H1 (cell line): ENCODE measurements at regions not wholly inside any gene's neighbourhood (a gene's known extent, or its start where the extent isn't known, plus 50 kb on each side); places are given as distances from the start of the nearest gene placed in this dataset.

Source experiments
- CEBPB ChIP-seq: IDR thresholded peaks from 2 replicates; pipeline ENCODE4 v1.6.1; 2012; ENCODE audit warnings: low read depth, low read length
- CTCF ChIP-seq, 3 experiments: IDR thresholded peaks; 1 replicate in 2 of 3; 2 replicates in 1 of 3; pipeline versions ENCODE4 v1.5.1 to v1.6.1; 2011; ENCODE audit warnings: low read length in 3 of 3, mild to moderate bottlenecking in 3 of 3, inconsistent platforms in 2 of 3, low read depth in 1 of 3, moderate library complexity in 1 of 3; ENCODE audit not compliant: insufficient read depth in 1 of 3; ENCODE audit errors: control extremely low read depth in 1 of 3
- POLR2A ChIP-seq, 2 experiments: IDR thresholded peaks; 1 replicate in 1 of 2; 2 replicates in 1 of 2; pipeline ENCODE4 v1.6.1; 2011; ENCODE audit warnings: low read depth in 2 of 2, low read length in 2 of 2, mild to moderate bottlenecking in 2 of 2; ENCODE audit errors: control extremely low read depth in 1 of 2
- SP1 ChIP-seq: IDR thresholded peaks from 2 replicates; pipeline ENCODE4 v1.6.1; 2011; ENCODE audit warnings: low read depth, low read length
- TAF1 ChIP-seq: IDR thresholded peaks from 2 replicates; pipeline ENCODE4 v1.6.1; 2011; ENCODE audit warnings: mild to moderate bottlenecking, low read depth, low read length

DNA sequence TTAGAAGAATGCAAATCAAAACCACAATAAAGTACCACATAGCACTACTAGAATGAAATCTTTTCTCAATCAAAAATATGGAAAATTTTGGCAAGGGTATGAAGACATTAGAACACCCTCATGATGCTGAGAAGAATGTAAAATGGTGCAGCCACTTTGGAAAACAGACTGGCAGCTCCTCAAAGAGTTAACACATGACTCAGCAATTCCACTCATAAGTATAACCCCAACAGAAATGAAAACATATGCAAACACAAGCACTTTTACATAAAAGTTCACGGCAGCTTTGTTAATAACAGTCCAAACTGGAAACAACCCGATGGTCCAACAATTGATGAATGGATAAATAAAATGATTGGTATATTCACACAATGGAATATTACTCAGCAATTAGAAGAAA is 124.5 kb downstream of the SHCBP1 start:
- TF ChIP-seq POLR2A (IDR thresholded peaks at IDR 0.05; ENCODE audit: control extremely low read depth in 1 of 2, low read depth in 2 of 2, low read length in 2 of 2) (no peak), TAF1 (no peak), SP1 (no peak), CEBPB (no peak), CTCF (IDR thresholded peaks at IDR 0.05; ENCODE audit: control extremely low read depth in 1 of 3, insufficient read depth in 1 of 3, low read depth in 1 of 3, low read length in 3 of 3) (no peak)
